RWPE2 (cell line): ENCODE measurements at regions not wholly inside any gene's neighbourhood (a gene's known extent, or its start where the extent isn't known, plus 50 kb on each side); places are given as distances from the start of the nearest gene placed in this dataset.

Source experiments
- ATAC-seq: fragments of 200-7000 bp; cut with Tn5 transposase; 3 replicates; pipeline ENCODE4 v1.9.1; 2021; ENCODE audit warnings: low read depth
- DNase-seq: peaks from one replicate; pipeline ENCODE4 v3.0.0-alpha.2; 2020; ENCODE audit warnings: low spot score
- H3K27ac ChIP-seq: fragments of 450-650 bp; 2 replicates; pipeline ENCODE4 v1.5.1; 2017; ENCODE audit warnings: mild to moderate bottlenecking; ENCODE audit not compliant: poor library complexity, severe bottlenecking
- H3K27me3 ChIP-seq: fragments of 250-450 bp; sonication (Bioruptor Pico); 2 replicates; pipeline ENCODE4 v1.5.1; 2021; ENCODE audit warnings: mild to moderate bottlenecking, moderate library complexity; ENCODE audit not compliant: insufficient read depth, poor library complexity, severe bottlenecking
- H3K36me3 ChIP-seq: fragments of 250-450 bp; sonication (Bioruptor Pico); 2 replicates; pipeline ENCODE4 v1.5.1; 2020; ENCODE audit warnings: low read depth, mild to moderate bottlenecking, moderate library complexity
- H3K4me1 ChIP-seq: fragments of 250-450 bp; sonication (Bioruptor Pico); 2 replicates; pipeline ENCODE4 v1.5.1; 2021; ENCODE audit warnings: mild to moderate bottlenecking, moderate library complexity; ENCODE audit not compliant: insufficient read depth, poor library complexity, severe bottlenecking
- H3K4me3 ChIP-seq: fragments of 250-450 bp; sonication (Bioruptor Pico); 2 replicates; pipeline ENCODE4 v1.5.1; 2021; ENCODE audit warnings: mild to moderate bottlenecking, moderate library complexity; ENCODE audit not compliant: severe bottlenecking
- H3K9me3 ChIP-seq: fragments of 250-450 bp; sonication (Bioruptor Pico); 2 replicates; pipeline ENCODE4 v1.5.1; 2021; ENCODE audit warnings: mild to moderate bottlenecking, moderate library complexity; ENCODE audit not compliant: severe bottlenecking
- CTCF ChIP-seq: fragments of 450-650 bp; IDR thresholded peaks from one replicate; pipeline ENCODE4 v1.5.1; 2017; ENCODE audit warnings: mild to moderate bottlenecking, moderate library complexity; ENCODE audit not compliant: poor library complexity, severe bottlenecking

GRCh38 chr11:26909515-26909914, 84.4 kb upstream of the FIBIN start:
- DNase-seq (no peak), ATAC-seq (no peak)
- H3K36me3 ChIP-seq, result no peaks in the 10 kb centered on the region
- no peak for TF ChIP-seq CTCF
- no peak overlapping the region for H3K27ac ChIP-seq
- no peaks in the 10 kb centered on the region for H3K9me3 ChIP-seq
- H3K27me3 ChIP-seq, result no peaks in the 10 kb centered on the region
- H3K4me3 ChIP-seq, result no peak overlapping the region
- no peaks in the 10 kb centered on the region for H3K4me1 ChIP-seq

GRCh38 chr11:26909991-26910591, 83.8 kb upstream of the FIBIN start:
- Histone ChIP-seq H3K4me1 (no peaks in the 10 kb centered on the region), H3K27ac (no peak overlapping the region), H3K4me3 (no peak overlapping the region), H3K36me3 (no peaks in the 10 kb centered on the region), H3K9me3 (no peaks in the 10 kb centered on the region), H3K27me3 (no peaks in the 10 kb centered on the region)
- ATAC-seq (no peak), DNase-seq (no peak)
- no peak for TF ChIP-seq CTCF

GRCh38 chr11:26914968-26915367, 78.9 kb upstream of the FIBIN start:
- DNase-seq (no peak), ATAC-seq (no peak)
- H3K27ac ChIP-seq, result no peak overlapping the region
- H3K4me3 ChIP-seq, result no peak overlapping the region
- H3K27me3 ChIP-seq, result no peaks in the 10 kb centered on the region
- no peaks in the 10 kb centered on the region for H3K36me3 ChIP-seq
- no peaks in the 10 kb centered on the region for H3K4me1 ChIP-seq
- H3K9me3 ChIP-seq, result no peaks in the 10 kb centered on the region
- TF ChIP-seq CTCF, result no peak

- ATAC-seq, result no peak
- Histone ChIP-seq H3K9me3 (no peaks in the 10 kb centered on the region), H3K27me3 (no peaks in the 10 kb centered on the region), H3K36me3 (no peaks in the 10 kb centered on the region), H3K4me3 (no peak overlapping the region), H3K4me1 (no peaks in the 10 kb centered on the region), H3K27ac (no peak overlapping the region)
- TF ChIP-seq CTCF, result no peak
- no peak for DNase-seq
These were observed 77.1 kb upstream of the FIBIN start for GRCh38 chr11:26916805-26917204.

GRCh38 chr11:26928582-26928981, 65.3 kb upstream of the FIBIN start:
- TF ChIP-seq CTCF, result no peak
- Histone ChIP-seq H3K27me3 (no peaks in the 10 kb centered on the region), H3K4me3 (no peak overlapping the region), H3K36me3 (no peaks in the 10 kb centered on the region), H3K4me1 (no peaks in the 10 kb centered on the region), H3K27ac (no peak overlapping the region), H3K9me3 (no peaks in the 10 kb centered on the region)
- DNase-seq (no peak), ATAC-seq (no peak)
